Smooth muscle cell (in vitro differentiated cells): ENCODE measurements at regions not wholly inside any gene's neighbourhood (a gene's known extent, or its start where the extent isn't known, plus 50 kb on each side); places are given as distances from the start of the nearest gene placed in this dataset.

Experiments
- DNase-seq: peaks from one replicate; lab custom pipeline; 2025; ENCODE audit not compliant: unreplicated experiment; lab: John Stamatoyannopoulos, UW
- H2AFZ ChIP-seq: fragments of 200-600 bp; sonication (generic); 2 replicates; pipeline ENCODE4 v1.6.0; 2016; ENCODE audit warnings: antibody characterized with exemption, low read depth, mild to moderate bottlenecking
- H3F3A ChIP-seq: fragments of 200-600 bp; sonication (generic); 2 replicates; pipeline ENCODE4 v1.6.0; 2017; ENCODE audit warnings: antibody characterized with exemption, low read depth
- H3K27ac ChIP-seq: fragments of 200-600 bp; sonication (generic); 2 replicates; pipeline ENCODE4 v1.5.1; 2016; ENCODE audit warnings: low read depth, mild to moderate bottlenecking
- H3K27me3 ChIP-seq: fragments of 200-600 bp; sonication (generic); 2 replicates; pipeline ENCODE4 v1.6.1; 2016; ENCODE audit warnings: low read depth, mild to moderate bottlenecking
- H3K36me3 ChIP-seq: fragments of 200-600 bp; sonication (generic); 2 replicates; pipeline ENCODE4 v1.5.1; 2016; ENCODE audit warnings: low read depth
- H3K4me1 ChIP-seq: fragments of 200-600 bp; sonication (generic); 2 replicates; pipeline ENCODE4 v1.5.1; 2016; ENCODE audit warnings: low read depth
- H3K4me2 ChIP-seq: fragments of 200-600 bp; sonication (generic); 2 replicates; pipeline ENCODE4 v1.6.0; 2016; ENCODE audit warnings: mild to moderate bottlenecking
- H3K4me3 ChIP-seq: fragments of 200-600 bp; sonication (generic); 2 replicates; pipeline ENCODE4 v1.5.1; 2016; ENCODE audit warnings: mild to moderate bottlenecking
- H3K79me2 ChIP-seq: fragments of 200-600 bp; sonication (generic); 2 replicates; pipeline ENCODE4 v1.6.0; 2016; ENCODE audit warnings: low read depth, mild to moderate bottlenecking
- H3K9ac ChIP-seq: fragments of 200-600 bp; sonication (generic); 2 replicates; pipeline ENCODE4 v1.6.0; 2016; ENCODE audit warnings: low read depth
- H3K9me3 ChIP-seq: fragments of 200-600 bp; sonication (generic); replicated peaks from 2 replicates; pipeline ENCODE4 v1.5.1; 2016; ENCODE audit warnings: low read depth
- H4K20me1 ChIP-seq: fragments of 200-600 bp; sonication (generic); 2 replicates; pipeline ENCODE4 v1.6.0; 2016; ENCODE audit warnings: low read depth
- CTCF ChIP-seq: fragments of 200-600 bp; sonication (generic); IDR thresholded peaks from 2 replicates; pipeline ENCODE4 v1.5.1; 2017; ENCODE audit warnings: borderline replicate concordance, mild to moderate bottlenecking, antibody characterized with exemption; ENCODE audit not compliant: insufficient read depth, poor library complexity, severe bottlenecking
- WGBS: methylation state at CpG from one replicate; pipeline ENCODE4 v1.1.7; 2016; ENCODE audit warnings: low lambda C conversion rate; 5-methylcytosine and 5-hydroxymethylcytosine counted together

- H3K79me2 ChIP-seq = no peaks in the 10 kb centered on the region
- no peaks in the 10 kb centered on the region for H3K4me1 ChIP-seq
- WGBS = 100% methylated on average over 1 of the region's 1 CpG
- no peaks in the 10 kb centered on the region for H3F3A ChIP-seq
- H3K27ac ChIP-seq = no peak overlapping the region
- no peaks in the 10 kb centered on the region for H4K20me1 ChIP-seq
- DNase-seq = no peak
- H3K9ac ChIP-seq = no peak overlapping the region
- H3K4me2 ChIP-seq = no peak overlapping the region
- no peaks in the 10 kb centered on the region for H3K36me3 ChIP-seq
- no peak overlapping the region for H2AFZ ChIP-seq
- H3K4me3 ChIP-seq = no peak overlapping the region
- H3K9me3 ChIP-seq = no peaks in the 10 kb centered on the region
- TF ChIP-seq CTCF = no peak
- no peaks in the 10 kb centered on the region for H3K27me3 ChIP-seq
Measured at GRCh38 chr5:114686356-114686755, 324.5 kb downstream of the KCNN2 start.

DNA sequence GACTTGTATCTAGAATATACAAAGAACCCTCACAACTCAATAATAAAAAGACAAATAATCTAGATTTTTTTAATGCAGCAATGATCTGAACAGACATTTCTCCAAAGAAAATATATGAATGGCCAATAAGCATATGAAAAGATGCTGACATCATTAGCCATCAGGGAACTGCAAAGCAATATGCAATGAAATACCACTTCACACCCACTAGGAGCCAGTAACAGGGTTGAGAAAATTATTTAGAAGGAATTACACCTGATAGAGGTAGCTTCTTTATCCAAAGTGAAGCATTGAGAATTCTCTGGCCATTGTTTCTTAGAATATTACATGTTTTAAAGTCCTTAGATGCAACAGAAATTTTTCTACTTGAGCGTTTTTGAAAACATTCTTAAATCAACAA lies 316.9 kb downstream of the KCNN2 start:
- no peak for DNase-seq
- TF ChIP-seq CTCF = no peak
- no peaks in the 10 kb centered on the region for H3K4me1 ChIP-seq
- no peaks in the 10 kb centered on the region for H3K9me3 ChIP-seq
- H3F3A ChIP-seq = no peaks in the 10 kb centered on the region
- no peak overlapping the region for H3K27ac ChIP-seq
- no peak overlapping the region for H3K9ac ChIP-seq
- H3K36me3 ChIP-seq = no peaks in the 10 kb centered on the region
- no peaks in the 10 kb centered on the region for H3K79me2 ChIP-seq
- H3K27me3 ChIP-seq = no peaks in the 10 kb centered on the region
- H2AFZ ChIP-seq = no peak overlapping the region
- no peaks in the 10 kb centered on the region for H4K20me1 ChIP-seq
- 97% methylated on average over 1 of the region's 1 CpG for WGBS
- H3K4me2 ChIP-seq = no peak overlapping the region
- H3K4me3 ChIP-seq = no peak overlapping the region

GRCh38 chr5:114665551-114665950 lies 303.7 kb downstream of the KCNN2 start:
- Histone ChIP-seq H3K9ac (no peak overlapping the region), H3K4me2 (no peak overlapping the region), H3K9me3 (no peaks in the 10 kb centered on the region), H2AFZ (peak overlapping the region; percentile 58), H3K4me1 (no peaks in the 10 kb centered on the region), H3F3A (no peaks in the 10 kb centered on the region), H3K27me3 (no peaks in the 10 kb centered on the region), H4K20me1 (no peaks in the 10 kb centered on the region), H3K79me2 (no peaks in the 10 kb centered on the region), H3K27ac (no peak overlapping the region), H3K4me3 (no peak overlapping the region), H3K36me3 (no peaks in the 10 kb centered on the region)
- no peak for DNase-seq
- 82% methylated on average over 2 of the region's 2 CpGs for WGBS
- TF ChIP-seq CTCF = no peak

DNA sequence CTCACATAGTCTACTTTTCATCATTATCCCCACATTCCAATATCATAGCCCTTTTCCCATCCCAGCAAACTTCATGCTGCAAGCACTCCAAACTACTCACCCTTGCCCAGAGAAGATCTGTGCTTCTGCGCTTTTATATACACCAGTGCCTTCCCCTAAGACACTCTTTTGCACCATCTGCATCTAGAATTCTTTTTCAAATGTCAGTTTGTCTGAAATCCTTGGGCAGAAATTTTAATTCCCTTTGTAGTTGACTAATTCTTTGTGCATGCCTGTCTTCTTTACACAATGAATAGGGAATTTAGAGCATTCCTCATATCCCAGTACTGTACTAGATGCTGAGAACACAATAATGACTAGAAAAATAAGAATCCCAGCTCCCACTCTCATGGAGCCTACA lies 298.9 kb downstream of the KCNN2 start:
- H3K9me3 ChIP-seq = no peaks in the 10 kb centered on the region
- peaks cover 10% of the 10 kb centered on the region for H3F3A ChIP-seq
- H3K9ac ChIP-seq = no peak overlapping the region
- peaks cover 7% of the 10 kb centered on the region for H3K4me1 ChIP-seq
- H3K79me2 ChIP-seq = no peaks in the 10 kb centered on the region
- H3K27ac ChIP-seq = peak overlapping the region; percentile 48
- no peak for TF ChIP-seq CTCF
- no peaks in the 10 kb centered on the region for H4K20me1 ChIP-seq
- no peaks in the 10 kb centered on the region for H3K36me3 ChIP-seq
- H2AFZ ChIP-seq = no peak overlapping the region
- no peak overlapping the region for H3K4me3 ChIP-seq
- H3K4me2 ChIP-seq = peak overlapping the region; percentile 18
- WGBS = 73% methylated on average over 1 of the region's 1 CpG
- no peak for DNase-seq
- no peaks in the 10 kb centered on the region for H3K27me3 ChIP-seq
